Endothelial cell of umbilical vein (primary cell): ENCODE measurements at regions not wholly inside any gene's neighbourhood (a gene's known extent, or its start where the extent isn't known, plus 50 kb on each side); places are given as distances from the start of the nearest gene placed in this dataset.

Source experiments
- BruUV-seq: library from RNA; stranded (reverse); fragments of 400-500 nt; replicated peaks from 2 replicates; lab custom pipeline; 2021; lab: Mats Ljungman, UMichigan
- CTCF ChIA-PET: fragments of 300-600, 350-600 bp; sonication (Branson Sonifier 250); formaldehyde crosslinking; loops from one replicate; lab custom pipeline; 2021; ENCODE audit warnings: antibody characterized with exemption, inconsistent platforms; lab: Charles Lee
- POLR2A ChIA-PET: fragments of 300-600, 350-600 bp; sonication (Branson Sonifier 250); formaldehyde crosslinking; loops from one replicate; lab custom pipeline; 2021; ENCODE audit warnings: antibody characterized with exemption, inconsistent platforms; lab: Charles Lee
- DNase-seq: peaks from one replicate; pipeline ENCODE4 v3.0.0-alpha.2; 2011; ENCODE audit warnings: low read depth, low spot score
- FAIRE-seq: peaks from 2 replicates; lab custom pipeline; 2011; peaks lifted over from hg19 to GRCh38; lab: Jason Lieb, UNC
- H2AFZ ChIP-seq: 2 replicates; pipeline ENCODE4 v1.6.0; 2012; ENCODE audit warnings: low read depth, low read length, control low read depth, inconsistent platforms
- H3K27ac ChIP-seq: 2 replicates; pipeline ENCODE4 v1.5.1; 2011; ENCODE audit warnings: low read depth, mild to moderate bottlenecking, control low read depth, low read length, moderate library complexity; ENCODE audit not compliant: insufficient read depth
- H3K27me3 ChIP-seq, 2 experiments: 2 replicates each; pipeline versions ENCODE4 v1.6.0 to v1.6.1; 2011; ENCODE audit warnings: low read length in 2 of 2, mixed read lengths in 1 of 2; ENCODE audit not compliant: control insufficient read depth in 2 of 2, insufficient read depth in 2 of 2
- H3K36me3 ChIP-seq, 2 experiments: 2 replicates in 1 of 2; 3 replicates in 1 of 2; pipeline ENCODE4 v1.5.1; 2011; ENCODE audit warnings: low read length in 2 of 2, mild to moderate bottlenecking in 1 of 2, moderate library complexity in 1 of 2; ENCODE audit not compliant: control insufficient read depth in 2 of 2, insufficient read depth in 2 of 2; ENCODE audit errors: extremely low read depth in 1 of 2
- H3K4me1 ChIP-seq: 3 replicates; pipeline ENCODE4 v1.5.1; 2011; ENCODE audit warnings: mild to moderate bottlenecking, low read length; ENCODE audit not compliant: control insufficient read depth, insufficient read depth; ENCODE audit errors: extremely low read depth
- H3K4me2 ChIP-seq: 2 replicates; pipeline ENCODE4 v1.6.1; 2011; ENCODE audit warnings: low read length, control low read depth, mixed read lengths; ENCODE audit not compliant: insufficient read depth
- H3K4me3 ChIP-seq, 3 experiments: fragments of 200-600 bp in 1 of 3; sonication (generic), shearing (Covaris generic) in 1 of 3; replicated peaks in 1 of 3; 2 replicates each; pipeline ENCODE4 v1.5.1; 2011 to 2016; ENCODE audit warnings: control low read depth in 3 of 3, low read length in 3 of 3, mild to moderate bottlenecking in 2 of 3, inconsistent platforms in 1 of 3, low read depth in 1 of 3, moderate library complexity in 1 of 3; ENCODE audit not compliant: insufficient read depth in 1 of 3
- H3K79me2 ChIP-seq: 2 replicates; pipeline ENCODE4 v1.6.0; 2012; ENCODE audit warnings: low read length, inconsistent platforms; ENCODE audit not compliant: control insufficient read depth, insufficient read depth
- H3K9ac ChIP-seq: replicated peaks from 2 replicates; pipeline ENCODE3; 2011; ENCODE audit warnings: low read length, control low read depth; ENCODE audit not compliant: insufficient read depth; ENCODE audit errors: extremely low read depth
- H3K9me1 ChIP-seq: replicated peaks from 3 replicates; pipeline ENCODE4 v1.6.0; 2011; ENCODE audit warnings: mild to moderate bottlenecking, low read length; ENCODE audit not compliant: control insufficient read depth, insufficient read depth; ENCODE audit errors: extremely low read depth
- H3K9me3 ChIP-seq: replicated peaks from 2 replicates; pipeline ENCODE4 v1.5.1; 2012; ENCODE audit warnings: low read length, inconsistent platforms; ENCODE audit not compliant: control insufficient read depth, insufficient read depth
- H4K20me1 ChIP-seq: replicated peaks from 2 replicates; pipeline ENCODE3; 2011; ENCODE audit warnings: mild to moderate bottlenecking, low read length; ENCODE audit not compliant: control insufficient read depth, insufficient read depth; ENCODE audit errors: extremely low read depth
- EZH2 ChIP-seq: IDR thresholded peaks from 2 replicates; pipeline ENCODE4 v1.6.1; 2012; ENCODE audit warnings: borderline replicate concordance, low read depth, mild to moderate bottlenecking, moderate library complexity, low read length, inconsistent platforms; ENCODE audit not compliant: severe bottlenecking
- FOS ChIP-seq: IDR thresholded peaks from 2 replicates; pipeline ENCODE4 v1.6.1; 2011; ENCODE audit warnings: mild to moderate bottlenecking, low read length, moderate library complexity, borderline replicate concordance; ENCODE audit not compliant: insufficient read depth
- GATA2 ChIP-seq: IDR thresholded peaks from 2 replicates; pipeline ENCODE4 v1.7.0; 2011; ENCODE audit warnings: low read depth, mild to moderate bottlenecking, moderate library complexity, mixed read lengths, low read length; ENCODE audit not compliant: insufficient read length, insufficient read depth
- JUN ChIP-seq: IDR thresholded peaks from 2 replicates; pipeline ENCODE4 v1.6.1; 2011; ENCODE audit warnings: borderline replicate concordance, low read depth; ENCODE audit not compliant: insufficient read length, insufficient read depth
- MYC ChIP-seq: IDR thresholded peaks from one replicate; pipeline ENCODE4 v1.6.1; 2011; ENCODE audit warnings: mild to moderate bottlenecking, low read depth, low read length
- POLR2A ChIP-seq: IDR thresholded peaks from 2 replicates; pipeline ENCODE4 v1.6.1; 2012; ENCODE audit warnings: low read depth, mild to moderate bottlenecking, control low read depth, low read length
- POLR2AphosphoS5 ChIP-seq: IDR thresholded peaks from 2 replicates; pipeline ENCODE4 v1.6.1; 2012; ENCODE audit warnings: low read depth, mild to moderate bottlenecking, control low read depth, low read length, moderate library complexity; ENCODE audit not compliant: insufficient read depth
- dilution Hi-C: fragments of 300-500 bp; cut with MboI; formaldehyde crosslinking; loops from one replicate; pipeline ENCODE4 v1.15.0; 2019; ENCODE audit warnings: low sequenced_read_pairs; ENCODE audit not compliant: extremely low pct_ligation_motif_present
- intact Hi-C: fragments of 100-400 bp; cut with micrococcal nuclease; formaldehyde crosslinking; loops from one replicate; pipeline ENCODE4 v1.10.0; 2022
- TF ChIP-seq, protein P1 (sequence below), 2 donors: IDR thresholded peaks; 1 replicate in 1 of 2; 2 replicates in 1 of 2; pipeline ENCODE4 v1.5.1; 2011; ENCODE audit warnings: low read length in 2 of 2, mild to moderate bottlenecking in 2 of 2, moderate library complexity in 2 of 2, control low read depth in 1 of 2, inconsistent platforms in 1 of 2, low read depth in 1 of 2; ENCODE audit not compliant: insufficient read depth in 1 of 2; ENCODE audit errors: extremely low read depth in 1 of 2
- TF ChIP-seq, protein P2 (sequence below): IDR thresholded peaks from 2 replicates; pipeline ENCODE4 v1.6.1; 2011; ENCODE audit not compliant: insufficient read depth, insufficient read length

DNA sequence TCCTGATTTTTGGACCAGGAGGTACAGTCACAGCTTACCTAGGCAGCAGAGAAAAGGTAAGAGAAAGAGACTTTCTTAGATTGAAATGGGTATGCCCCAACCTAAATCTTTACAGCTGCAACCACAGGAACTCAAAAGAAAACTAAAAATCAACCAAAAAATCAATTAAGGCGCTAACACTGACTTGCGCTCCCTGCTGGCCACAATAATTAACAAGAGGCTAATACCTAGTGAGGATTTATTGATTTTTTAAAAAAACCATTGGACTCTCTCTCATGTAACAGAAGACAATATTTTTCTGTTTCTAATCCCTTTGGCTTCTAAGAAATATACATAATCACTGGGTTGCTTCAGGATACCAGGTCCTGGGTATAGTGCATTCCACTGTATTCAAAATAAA is 153.9 kb upstream of the TENM3 start:
- Histone ChIP-seq H3K4me2 (no peak overlapping the region), H3K9me1 (no peaks in the 10 kb centered on the region), H3K27ac (no peak overlapping the region), H3K4me1 (no peaks in the 10 kb centered on the region), H3K4me3 (no peak overlapping the region), H3K36me3 (no peaks in the 10 kb centered on the region), H2AFZ (no peak overlapping the region), H3K9ac (no peak overlapping the region), H3K27me3 (no peaks in the 10 kb centered on the region), H3K9me3 (no peaks in the 10 kb centered on the region), H4K20me1 (no peaks in the 10 kb centered on the region), H3K79me2 (no peaks in the 10 kb centered on the region)
- dilution Hi-C loops (no loop called here), intact Hi-C loops (no loop called here)
- POLR2A ChIA-PET: no interaction called here
- TF ChIP-seq POLR2A (no peak), JUN (no peak), GATA2 (no peak), POLR2AphosphoS5 (no peak), FOS (no peak), MYC (no peak), EZH2 (no peak)
- TF ChIP-seq, protein P1, sequence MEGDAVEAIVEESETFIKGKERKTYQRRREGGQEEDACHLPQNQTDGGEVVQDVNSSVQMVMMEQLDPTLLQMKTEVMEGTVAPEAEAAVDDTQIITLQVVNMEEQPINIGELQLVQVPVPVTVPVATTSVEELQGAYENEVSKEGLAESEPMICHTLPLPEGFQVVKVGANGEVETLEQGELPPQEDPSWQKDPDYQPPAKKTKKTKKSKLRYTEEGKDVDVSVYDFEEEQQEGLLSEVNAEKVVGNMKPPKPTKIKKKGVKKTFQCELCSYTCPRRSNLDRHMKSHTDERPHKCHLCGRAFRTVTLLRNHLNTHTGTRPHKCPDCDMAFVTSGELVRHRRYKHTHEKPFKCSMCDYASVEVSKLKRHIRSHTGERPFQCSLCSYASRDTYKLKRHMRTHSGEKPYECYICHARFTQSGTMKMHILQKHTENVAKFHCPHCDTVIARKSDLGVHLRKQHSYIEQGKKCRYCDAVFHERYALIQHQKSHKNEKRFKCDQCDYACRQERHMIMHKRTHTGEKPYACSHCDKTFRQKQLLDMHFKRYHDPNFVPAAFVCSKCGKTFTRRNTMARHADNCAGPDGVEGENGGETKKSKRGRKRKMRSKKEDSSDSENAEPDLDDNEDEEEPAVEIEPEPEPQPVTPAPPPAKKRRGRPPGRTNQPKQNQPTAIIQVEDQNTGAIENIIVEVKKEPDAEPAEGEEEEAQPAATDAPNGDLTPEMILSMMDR (IDR thresholded peaks at IDR 0.05; ENCODE audit: extremely low read depth in 1 of 2, insufficient read depth in 1 of 2, low read depth in 1 of 2, low read length in 2 of 2): no peak
- TF ChIP-seq, protein P2, sequence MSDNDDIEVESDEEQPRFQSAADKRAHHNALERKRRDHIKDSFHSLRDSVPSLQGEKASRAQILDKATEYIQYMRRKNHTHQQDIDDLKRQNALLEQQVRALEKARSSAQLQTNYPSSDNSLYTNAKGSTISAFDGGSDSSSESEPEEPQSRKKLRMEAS: no peak
- FAIRE-seq: no peak
- CTCF ChIA-PET: no interaction called here
- DNase-seq: no peak
- no TSS peak for BruUV-seq
